IMR-90 (cell line): ENCODE measurements at regions not wholly inside any gene's neighbourhood (a gene's known extent, or its start where the extent isn't known, plus 50 kb on each side); places are given as distances from the start of the nearest gene placed in this dataset.
"Not testable (repeated sequence)": the region's sequence is repeated elsewhere in the genome, so short reads cannot be mapped to it uniquely, and the experiment has no call there.

Source experiments
- ATAC-seq: fragments of 200-7000 bp; cut with Tn5 transposase; 2 replicates; pipeline ENCODE4 v1.9.1; 2020; ENCODE audit warnings: low read depth, mild to moderate bottlenecking, moderate library complexity
- BruUV-seq: library from RNA; stranded (reverse); fragments of 400-500 nt; replicated peaks from 2 replicates; lab custom pipeline; 2021; lab: Mats Ljungman, UMichigan
- CTCF ChIA-PET: fragments of 300-600 bp; formaldehyde crosslinking; extraction: SDS; loops from one replicate; lab custom pipeline; 2021; ENCODE audit warnings: antibody characterized with exemption; lab: Yijun Ruan, JAX
- POLR2A ChIA-PET: fragments of 300-600 bp; sonication (Branson Sonifier 250); formaldehyde crosslinking; loops from one replicate; lab custom pipeline; 2022; ENCODE audit warnings: antibody characterized with exemption; ENCODE audit not compliant: unreplicated experiment; lab: Charles Lee
- DNase-seq: peaks from one replicate; pipeline ENCODE4 v3.0.0; 2013
- H2AFZ ChIP-seq: replicated peaks from 2 replicates; pipeline ENCODE3; 2013; ENCODE audit warnings: low read length, mild to moderate bottlenecking; ENCODE audit not compliant: poor library complexity
- H2AK5ac ChIP-seq: 2 replicates; pipeline ENCODE4 v1.6.1; 2013; ENCODE audit warnings: low read depth, low read length, inconsistent platforms
- H2AK9ac ChIP-seq: replicated peaks from 2 replicates; pipeline ENCODE3; 2013; ENCODE audit warnings: mild to moderate bottlenecking, low read depth, low read length, moderate library complexity; ENCODE audit not compliant: poor library complexity
- H2BK120ac ChIP-seq: 2 replicates; pipeline ENCODE4 v1.6.1; 2013; ENCODE audit warnings: low read depth, low read length, inconsistent platforms
- H2BK15ac ChIP-seq: 3 replicates; pipeline ENCODE4 v1.6.1; 2013; ENCODE audit warnings: low read depth, low read length, inconsistent platforms
- H2BK20ac ChIP-seq: 2 replicates; pipeline ENCODE4 v1.6.1; 2013; ENCODE audit warnings: low read depth, mild to moderate bottlenecking, inconsistent platforms, low read length, moderate library complexity
- H2BK5ac ChIP-seq: 2 replicates; pipeline ENCODE4 v1.6.1; 2013; ENCODE audit warnings: mild to moderate bottlenecking, low read depth, low read length, inconsistent platforms; ENCODE audit not compliant: poor library complexity, severe bottlenecking
- H3K14ac ChIP-seq: replicated peaks from 2 replicates; pipeline ENCODE4 v1.6.1; 2013; ENCODE audit warnings: low read depth, low read length, inconsistent platforms
- H3K18ac ChIP-seq: 2 replicates; pipeline ENCODE4 v1.6.1; 2013; ENCODE audit warnings: low read depth, low read length, control low read depth
- H3K23ac ChIP-seq: 2 replicates; pipeline ENCODE4 v1.6.1; 2013; ENCODE audit warnings: low read depth, low read length, inconsistent platforms
- H3K27ac ChIP-seq: 2 replicates; pipeline ENCODE4 v1.5.1; 2013; ENCODE audit warnings: mild to moderate bottlenecking, control low read depth, low read length; ENCODE audit not compliant: insufficient read depth
- H3K27me3 ChIP-seq: 2 replicates; pipeline ENCODE4 v1.6.1; 2013; ENCODE audit warnings: low read length; ENCODE audit not compliant: control insufficient read depth, insufficient read depth
- H3K36me3 ChIP-seq: 2 replicates; pipeline ENCODE4 v1.6.1; 2013; ENCODE audit warnings: low read length, mixed read lengths; ENCODE audit not compliant: control insufficient read depth, insufficient read depth
- H3K4ac ChIP-seq: 2 replicates; pipeline ENCODE4 v1.6.1; 2013; ENCODE audit warnings: low read depth, low read length, inconsistent platforms
- H3K4me1 ChIP-seq: 2 replicates; pipeline ENCODE4 v1.6.1; 2013; ENCODE audit warnings: low read length, mixed read lengths; ENCODE audit not compliant: control insufficient read depth, insufficient read depth
- H3K4me2 ChIP-seq: 2 replicates; pipeline ENCODE4 v1.6.1; 2013; ENCODE audit warnings: low read depth, mild to moderate bottlenecking, control low read depth, low read length, moderate library complexity
- H3K4me3 ChIP-seq: 2 replicates; pipeline ENCODE4 v1.5.1; 2013; ENCODE audit warnings: low read depth, mild to moderate bottlenecking, control low read depth, low read length, moderate library complexity; ENCODE audit not compliant: insufficient read depth
- H3K56ac ChIP-seq: 2 replicates; pipeline ENCODE4 v1.6.1; 2013; ENCODE audit warnings: low read length, inconsistent platforms; ENCODE audit not compliant: insufficient read depth; ENCODE audit errors: extremely low read depth
- H3K79me1 ChIP-seq, 2 experiments: 2 replicates each; pipeline ENCODE4 v1.6.1; 2013; ENCODE audit warnings: low read length in 2 of 2, inconsistent platforms in 1 of 2, low read depth in 1 of 2
- H3K9ac ChIP-seq: 2 replicates; pipeline ENCODE4 v1.6.1; 2013; ENCODE audit warnings: low read depth, low read length, control low read depth
- H3K9me1 ChIP-seq: 2 replicates; pipeline ENCODE4 v1.6.1; 2013; ENCODE audit warnings: low read length, inconsistent platforms; ENCODE audit not compliant: insufficient read depth
- H3K9me3 ChIP-seq: 2 replicates; pipeline ENCODE4 v1.6.1; 2013; ENCODE audit warnings: low read length; ENCODE audit not compliant: control insufficient read depth, insufficient read depth
- H4K20me1 ChIP-seq: 2 replicates; pipeline ENCODE4 v1.6.1; 2013; ENCODE audit warnings: low read length, inconsistent platforms; ENCODE audit not compliant: insufficient read depth
- H4K5ac ChIP-seq: 2 replicates; pipeline ENCODE4 v1.6.1; 2013; ENCODE audit warnings: mild to moderate bottlenecking, low read depth, low read length, control low read depth
- H4K8ac ChIP-seq, 2 experiments: 2 replicates each; pipeline ENCODE4 v1.6.1; 2013; ENCODE audit warnings: low read depth in 2 of 2, low read length in 2 of 2, control low read depth in 1 of 2, inconsistent platforms in 1 of 2
- H4K91ac ChIP-seq: 2 replicates; pipeline ENCODE4 v1.6.1; 2013; ENCODE audit warnings: low read depth, low read length, inconsistent platforms; ENCODE audit not compliant: insufficient read depth
- MXI1 ChIP-seq: IDR thresholded peaks from 2 replicates; pipeline ENCODE4 v1.6.1; 2012; ENCODE audit warnings: low read depth, mild to moderate bottlenecking, low read length, moderate library complexity, borderline replicate concordance
- WGBS, 2 experiments: methylation state at CpG; one replicate each; pipeline versions ENCODE4 v1.1.5 to v1.1.7; 2013; ENCODE audit warnings: missing lambda C conversion rate in 2 of 2; ENCODE audit not compliant: insufficient read length in 1 of 2; ENCODE audit errors: extremely low coverage in 2 of 2; 5-methylcytosine and 5-hydroxymethylcytosine counted together
- dilution Hi-C: fragments of 300-500 bp; cut with HindIII; formaldehyde crosslinking; loops from one replicate; pipeline ENCODE4 v1.14.3; 2018; ENCODE audit warnings: low sequenced_read_pairs; ENCODE audit not compliant: unreplicated experiment
- in situ Hi-C: fragments of 300-500 bp; cut with MboI; formaldehyde crosslinking; loops from 3 replicates; pipeline ENCODE4 v1.14.3; 2019; ENCODE audit warnings: low sequenced_read_pairs, inconsistent platforms, mixed read lengths
- intact Hi-C: fragments of 100-400 bp; cut with micrococcal nuclease; formaldehyde crosslinking; loops from 2 replicates; pipeline ENCODE4 v1.10.0; 2022
- TF ChIP-seq, protein P1 (sequence below): fragments of 150-350 bp; IDR thresholded peaks from 2 replicates; pipeline ENCODE4 v1.6.1; 2017; ENCODE audit warnings: mild to moderate bottlenecking, antibody characterized with exemption, low read length, low read depth

- intact Hi-C loops = no loop called here
- Histone ChIP-seq H4K91ac (no peak overlapping the region), H3K36me3 (no peaks in the 10 kb centered on the region), H2AK5ac (no peak overlapping the region), H3K4me1 (no peaks in the 10 kb centered on the region), H3K27me3 (no peaks in the 10 kb centered on the region), H3K4ac (no peak overlapping the region), H3K9me1 (no peaks in the 10 kb centered on the region), H2BK120ac (no peak overlapping the region), H2BK5ac (no peak overlapping the region), H2BK15ac (no peak overlapping the region), H3K9ac (no peak overlapping the region), H2BK20ac (no peak overlapping the region), H4K5ac (no peak overlapping the region), H3K56ac (no peak overlapping the region), H3K4me3 (no peak overlapping the region), H4K8ac (no peak overlapping the region), H3K79me1 (no peaks in the 10 kb centered on the region), H3K4me2 (no peak overlapping the region), H2AFZ (no peak overlapping the region), H3K18ac (no peak overlapping the region), H2AK9ac (no peak overlapping the region), H3K14ac (no peak overlapping the region), H3K9me3 (no peaks in the 10 kb centered on the region), H4K20me1 (no peaks in the 10 kb centered on the region), H3K27ac (no peak overlapping the region), H3K23ac (no peak overlapping the region)
- dilution Hi-C loops = no loop called here
- in situ Hi-C loops = no loop called here
- ATAC-seq (no peak), DNase-seq (no peak)
- POLR2A ChIA-PET = no interaction called here
- no CpG with 5 or more reads among the region's 8 CpGs for WGBS, 2 experiments
- CTCF ChIA-PET = no interaction called here
- no TSS peak for BruUV-seq
- TF ChIP-seq MXI1 = no peak
- TF ChIP-seq, protein P1, sequence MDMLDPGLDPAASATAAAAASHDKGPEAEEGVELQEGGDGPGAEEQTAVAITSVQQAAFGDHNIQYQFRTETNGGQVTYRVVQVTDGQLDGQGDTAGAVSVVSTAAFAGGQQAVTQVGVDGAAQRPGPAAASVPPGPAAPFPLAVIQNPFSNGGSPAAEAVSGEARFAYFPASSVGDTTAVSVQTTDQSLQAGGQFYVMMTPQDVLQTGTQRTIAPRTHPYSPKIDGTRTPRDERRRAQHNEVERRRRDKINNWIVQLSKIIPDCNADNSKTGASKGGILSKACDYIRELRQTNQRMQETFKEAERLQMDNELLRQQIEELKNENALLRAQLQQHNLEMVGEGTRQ = no peak
Measured at GRCh38 chr11:83349296-83349695, 63.1 kb upstream of the CCDC90B start.

DNA sequence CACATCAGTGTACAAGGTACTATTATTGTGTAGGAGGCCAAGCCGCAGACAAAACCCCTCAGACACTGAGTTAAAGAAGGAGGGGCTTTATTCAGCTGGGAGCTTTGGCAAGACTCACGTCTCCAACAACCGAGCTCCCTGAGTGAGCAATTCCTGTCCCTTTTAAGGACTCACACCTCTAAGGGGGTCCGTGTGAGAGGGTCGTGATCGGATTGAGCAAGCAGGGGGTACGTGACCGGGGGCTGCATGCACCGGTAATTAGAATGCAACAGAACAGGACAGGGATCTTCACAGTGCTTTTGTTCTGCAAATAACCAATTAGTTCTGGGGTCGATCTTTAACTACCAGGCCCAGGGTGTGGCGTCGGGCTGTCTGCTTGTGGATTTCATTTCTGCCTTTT is 60.5 kb upstream of the CCDC90B start:
- H3K23ac ChIP-seq, H2BK15ac ChIP-seq, DNase-seq, H3K4ac ChIP-seq, H3K9me3 ChIP-seq, H2AK9ac ChIP-seq, H3K4me1 ChIP-seq, ATAC-seq, H3K4me2 ChIP-seq, H2AK5ac ChIP-seq, H2AFZ ChIP-seq, H3K14ac ChIP-seq, H4K20me1 ChIP-seq, H3K79me1 ChIP-seq, H3K27me3 ChIP-seq, dilution Hi-C loops, BruUV-seq, in situ Hi-C loops, H2BK120ac ChIP-seq, H4K5ac ChIP-seq, H4K8ac ChIP-seq, H3K4me3 ChIP-seq, H3K9me1 ChIP-seq, H2BK20ac ChIP-seq, POLR2A ChIA-PET, H3K18ac ChIP-seq, H3K27ac ChIP-seq, intact Hi-C loops, H2BK5ac ChIP-seq, H3K56ac ChIP-seq, H3K36me3 ChIP-seq, CTCF ChIA-PET, H3K9ac ChIP-seq, H4K91ac ChIP-seq: not testable (repeated sequence)
- 48% methylated on average over 6 of the region's 12 CpGs; no CpG with 5 or more reads in 1 of the 2 experiments for WGBS, 2 experiments
